A549 (cell line): ENCODE measurements at regions not wholly inside any gene's neighbourhood (a gene's known extent, or its start where the extent isn't known, plus 50 kb on each side); places are given as distances from the start of the nearest gene placed in this dataset.

ENCODE experiments used
- MAX ChIP-seq: IDR thresholded peaks from 2 replicates; pipeline ENCODE4 v1.6.1; 2012
- POLR2A ChIP-seq: IDR thresholded peaks from 2 replicates; pipeline ENCODE4 v1.6.1; 2012; ENCODE audit warnings: mild to moderate bottlenecking, low read length
- RAD21 ChIP-seq, 2 experiments: fragments of >200 bp in 1 of 2; sonication (Bioruptor Twin) in 1 of 2; formaldehyde crosslinking in 1 of 2; IDR thresholded peaks in 1 of 2; conservative IDR thresholded peaks in 1 of 2; 2 replicates in 1 of 2; 3 replicates in 1 of 2; pipeline ENCODE4 v1.6.1; 2012 to 2018; ENCODE audit warnings: inconsistent platforms in 1 of 2
- TP53 ChIP-seq: fragments of 250-450 bp; sonication (Bioruptor Pico); IDR thresholded peaks from 2 replicates; pipeline ENCODE4 v1.5.0; 2021; ENCODE audit warnings: mild to moderate bottlenecking, moderate library complexity
- TF ChIP-seq, protein P1 (sequence below): fragments of >200 bp; sonication (Bioruptor Twin); formaldehyde crosslinking; IDR thresholded peaks from 3 replicates; pipeline ENCODE4 v1.5.1; 2016
- TF ChIP-seq, protein P2 (sequence below): fragments of 200-600 bp; sonication (generic); IDR thresholded peaks from 2 replicates; pipeline ENCODE4 v1.6.1; 2016; ENCODE audit warnings: antibody characterized with exemption, mild to moderate bottlenecking, moderate library complexity

- TF ChIP-seq, protein P1, sequence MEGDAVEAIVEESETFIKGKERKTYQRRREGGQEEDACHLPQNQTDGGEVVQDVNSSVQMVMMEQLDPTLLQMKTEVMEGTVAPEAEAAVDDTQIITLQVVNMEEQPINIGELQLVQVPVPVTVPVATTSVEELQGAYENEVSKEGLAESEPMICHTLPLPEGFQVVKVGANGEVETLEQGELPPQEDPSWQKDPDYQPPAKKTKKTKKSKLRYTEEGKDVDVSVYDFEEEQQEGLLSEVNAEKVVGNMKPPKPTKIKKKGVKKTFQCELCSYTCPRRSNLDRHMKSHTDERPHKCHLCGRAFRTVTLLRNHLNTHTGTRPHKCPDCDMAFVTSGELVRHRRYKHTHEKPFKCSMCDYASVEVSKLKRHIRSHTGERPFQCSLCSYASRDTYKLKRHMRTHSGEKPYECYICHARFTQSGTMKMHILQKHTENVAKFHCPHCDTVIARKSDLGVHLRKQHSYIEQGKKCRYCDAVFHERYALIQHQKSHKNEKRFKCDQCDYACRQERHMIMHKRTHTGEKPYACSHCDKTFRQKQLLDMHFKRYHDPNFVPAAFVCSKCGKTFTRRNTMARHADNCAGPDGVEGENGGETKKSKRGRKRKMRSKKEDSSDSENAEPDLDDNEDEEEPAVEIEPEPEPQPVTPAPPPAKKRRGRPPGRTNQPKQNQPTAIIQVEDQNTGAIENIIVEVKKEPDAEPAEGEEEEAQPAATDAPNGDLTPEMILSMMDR, result no peak
- no peak for TF ChIP-seq MAX
- TF ChIP-seq RAD21 (conservative IDR thresholded peaks at IDR 0.05 in 1 of 2, IDR thresholded peaks at IDR 0.05 in 1 of 2), result no peak
- TF ChIP-seq POLR2A, result no peak
- no peak for TF ChIP-seq TP53 (CRISPR knock-in tag)
- TF ChIP-seq, protein P2, sequence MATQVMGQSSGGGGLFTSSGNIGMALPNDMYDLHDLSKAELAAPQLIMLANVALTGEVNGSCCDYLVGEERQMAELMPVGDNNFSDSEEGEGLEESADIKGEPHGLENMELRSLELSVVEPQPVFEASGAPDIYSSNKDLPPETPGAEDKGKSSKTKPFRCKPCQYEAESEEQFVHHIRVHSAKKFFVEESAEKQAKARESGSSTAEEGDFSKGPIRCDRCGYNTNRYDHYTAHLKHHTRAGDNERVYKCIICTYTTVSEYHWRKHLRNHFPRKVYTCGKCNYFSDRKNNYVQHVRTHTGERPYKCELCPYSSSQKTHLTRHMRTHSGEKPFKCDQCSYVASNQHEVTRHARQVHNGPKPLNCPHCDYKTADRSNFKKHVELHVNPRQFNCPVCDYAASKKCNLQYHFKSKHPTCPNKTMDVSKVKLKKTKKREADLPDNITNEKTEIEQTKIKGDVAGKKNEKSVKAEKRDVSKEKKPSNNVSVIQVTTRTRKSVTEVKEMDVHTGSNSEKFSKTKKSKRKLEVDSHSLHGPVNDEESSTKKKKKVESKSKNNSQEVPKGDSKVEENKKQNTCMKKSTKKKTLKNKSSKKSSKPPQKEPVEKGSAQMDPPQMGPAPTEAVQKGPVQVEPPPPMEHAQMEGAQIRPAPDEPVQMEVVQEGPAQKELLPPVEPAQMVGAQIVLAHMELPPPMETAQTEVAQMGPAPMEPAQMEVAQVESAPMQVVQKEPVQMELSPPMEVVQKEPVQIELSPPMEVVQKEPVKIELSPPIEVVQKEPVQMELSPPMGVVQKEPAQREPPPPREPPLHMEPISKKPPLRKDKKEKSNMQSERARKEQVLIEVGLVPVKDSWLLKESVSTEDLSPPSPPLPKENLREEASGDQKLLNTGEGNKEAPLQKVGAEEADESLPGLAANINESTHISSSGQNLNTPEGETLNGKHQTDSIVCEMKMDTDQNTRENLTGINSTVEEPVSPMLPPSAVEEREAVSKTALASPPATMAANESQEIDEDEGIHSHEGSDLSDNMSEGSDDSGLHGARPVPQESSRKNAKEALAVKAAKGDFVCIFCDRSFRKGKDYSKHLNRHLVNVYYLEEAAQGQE, result no peak
Observed at GRCh38 chr5:85703296-85703695, 914.4 kb upstream of the COX7C start.
